Fibroblast of skin of back (primary cell): ENCODE measurements at regions not wholly inside any gene's neighbourhood (a gene's known extent, or its start where the extent isn't known, plus 50 kb on each side); places are given as distances from the start of the nearest gene placed in this dataset.
A peak's percentile ranks its signal among the peaks of the same experiment; 100 is the strongest.

Source experiments
- DNase-seq: peaks from one replicate; pipeline ENCODE4 v3.0.0-alpha.2; 2013

DNA sequence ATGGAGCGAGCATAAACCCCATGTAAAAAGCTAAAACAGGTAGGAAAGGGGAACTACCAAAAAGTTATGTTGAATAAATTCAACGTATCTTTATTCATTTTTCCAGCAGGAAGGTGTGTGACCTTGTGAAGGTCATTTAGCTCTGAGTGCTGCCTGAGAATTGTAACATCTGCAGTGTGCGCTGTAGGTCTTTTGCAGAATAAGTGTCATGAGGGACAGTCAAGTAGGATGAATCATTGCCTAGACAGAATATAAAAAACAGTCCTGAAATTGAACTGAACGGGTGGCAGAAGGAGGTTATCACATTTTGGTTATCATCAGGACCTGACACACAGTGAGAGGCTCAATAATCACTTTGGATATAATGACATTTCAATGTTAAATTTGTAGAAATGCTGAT, 334.8 kb upstream of the NOVA1 start:
- no peak for DNase-seq

DNA sequence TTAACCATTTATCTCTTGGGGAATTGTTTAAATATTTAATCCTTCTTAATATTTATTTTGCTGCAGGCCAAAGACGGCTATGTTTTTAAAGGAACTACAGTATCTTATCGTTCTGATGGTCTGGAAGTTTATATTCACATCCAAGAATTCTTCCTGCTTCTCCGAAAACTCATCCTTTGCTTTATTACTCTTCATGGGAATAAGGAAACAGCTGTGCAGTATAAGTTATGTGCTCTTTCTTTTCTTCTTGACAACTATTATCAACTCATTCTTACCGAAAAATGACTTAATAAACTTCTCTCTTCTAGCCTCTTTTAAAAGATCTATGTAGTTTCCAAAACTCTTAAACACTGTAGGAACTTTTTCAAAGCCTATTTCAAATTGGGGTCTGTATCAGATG, 335.6 kb upstream of the NOVA1 start:
- no peak for DNase-seq

DNA sequence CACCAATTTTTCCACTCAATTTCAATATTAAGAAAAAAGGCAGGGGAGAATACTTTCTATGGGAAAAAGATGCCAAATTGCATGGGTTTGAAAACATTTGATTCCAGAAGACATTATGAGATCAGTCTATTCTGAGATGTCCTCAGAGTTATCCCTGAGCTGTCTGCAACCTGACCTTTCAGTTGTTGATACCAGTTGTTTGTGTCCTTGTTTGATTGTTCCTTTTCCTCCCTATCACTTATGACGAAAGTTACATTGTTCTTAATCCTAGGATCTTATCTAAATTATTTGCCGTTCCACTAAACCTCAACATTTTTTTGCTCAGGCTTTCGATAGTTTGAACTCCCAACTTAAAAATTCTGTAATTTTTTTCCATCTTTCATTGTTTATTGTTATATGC, 336.3 kb upstream of the NOVA1 start:
- DNase-seq = no peak

DNA sequence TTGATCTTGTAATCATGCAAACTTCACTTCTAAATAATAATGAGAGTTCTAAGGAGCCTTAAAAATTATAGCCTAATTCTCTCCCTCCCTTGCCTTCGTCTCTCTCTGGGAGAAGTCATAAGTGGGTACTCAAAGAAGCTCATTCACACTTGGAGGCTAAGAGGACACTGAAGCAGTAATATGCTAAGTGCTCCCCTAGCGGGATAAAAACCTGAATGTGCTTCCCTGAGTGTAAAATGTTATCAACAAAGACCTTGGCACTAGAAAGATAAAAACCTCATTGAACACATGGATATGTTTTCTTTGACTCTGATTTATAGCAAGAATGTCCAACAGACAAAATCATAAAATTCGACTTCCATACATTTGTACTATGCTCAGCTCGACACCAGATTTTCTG, 337.9 kb upstream of the NOVA1 start:
- DNase-seq = no peak

DNA sequence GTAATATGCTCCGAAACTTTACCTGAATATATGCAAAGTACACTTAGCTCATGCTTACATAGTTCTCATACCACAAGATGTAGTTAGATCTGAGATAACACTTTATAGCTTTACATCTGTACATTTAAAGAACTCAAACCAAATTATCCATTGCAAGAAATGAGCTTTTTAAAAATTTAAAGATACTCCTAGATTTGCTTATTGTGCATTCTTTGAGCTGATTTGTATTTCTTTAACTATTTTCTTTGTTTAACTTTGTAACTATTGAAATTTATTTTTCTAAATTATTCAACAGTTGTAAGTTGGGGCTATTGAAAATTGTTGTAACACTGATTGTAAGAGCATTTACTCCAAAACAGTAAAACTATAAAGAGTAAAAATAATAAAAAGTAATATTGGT, 340.2 kb upstream of the NOVA1 start:
- DNase-seq = no peak

DNA sequence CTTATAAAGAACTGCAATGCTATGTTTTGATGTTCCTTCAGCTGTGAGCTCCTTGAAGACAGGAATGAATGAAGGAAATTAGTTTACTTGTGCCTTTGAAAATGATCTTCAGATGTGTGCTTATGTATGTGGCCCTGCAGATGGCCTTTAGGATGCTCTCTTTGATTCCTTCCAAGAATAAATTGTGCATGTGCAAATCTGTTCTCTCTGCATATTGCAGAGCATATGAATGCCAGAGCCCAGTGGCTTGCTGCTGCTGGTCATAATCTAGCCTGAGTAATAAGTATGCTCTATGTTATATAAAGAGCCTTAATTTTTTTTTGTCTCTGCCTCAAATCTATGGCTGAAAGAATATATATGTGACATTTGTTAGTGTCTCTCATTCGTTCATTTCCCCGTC, 341.9 kb upstream of the NOVA1 start:
- no peak for DNase-seq

DNA sequence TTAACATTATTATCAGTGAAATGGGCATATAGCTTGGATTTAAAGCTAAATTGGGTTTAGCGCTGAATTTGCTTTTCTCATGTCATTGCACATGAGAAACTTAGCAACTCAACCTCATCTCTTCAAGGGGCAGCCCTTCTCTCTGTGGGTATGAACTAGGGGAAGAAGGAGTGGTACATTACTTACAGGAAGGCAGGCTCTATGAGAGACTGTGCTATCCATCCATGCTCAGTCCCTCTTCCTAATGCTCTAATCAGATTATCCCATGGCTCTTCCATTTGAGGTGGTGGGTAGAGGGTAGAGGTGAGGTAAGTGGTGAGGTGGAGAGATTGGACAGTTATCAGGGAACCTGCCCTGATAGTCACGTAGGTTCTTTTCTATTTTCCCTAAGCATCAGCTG, 343.7 kb upstream of the NOVA1 start:
- DNase-seq = no peak

DNA sequence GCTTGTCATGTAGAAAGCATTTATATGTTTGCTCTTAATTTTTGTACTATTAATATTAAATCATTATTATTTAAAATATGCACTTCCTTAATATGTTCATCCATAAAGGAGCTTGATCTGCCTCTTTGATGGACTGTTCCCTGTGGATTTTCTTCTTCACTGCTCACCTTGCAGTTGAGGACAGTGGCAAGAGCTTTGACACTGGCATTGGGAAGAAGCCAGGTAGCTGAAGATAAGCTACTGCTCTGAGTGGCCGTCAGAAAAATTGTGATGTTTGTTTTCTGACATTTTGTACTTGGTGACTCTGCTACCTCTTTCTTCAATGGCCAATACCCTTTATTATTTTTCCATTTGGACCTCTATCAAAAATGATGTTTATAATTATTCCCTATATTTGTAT, 349.4 kb upstream of the NOVA1 start:
- DNase-seq = no peak

DNA sequence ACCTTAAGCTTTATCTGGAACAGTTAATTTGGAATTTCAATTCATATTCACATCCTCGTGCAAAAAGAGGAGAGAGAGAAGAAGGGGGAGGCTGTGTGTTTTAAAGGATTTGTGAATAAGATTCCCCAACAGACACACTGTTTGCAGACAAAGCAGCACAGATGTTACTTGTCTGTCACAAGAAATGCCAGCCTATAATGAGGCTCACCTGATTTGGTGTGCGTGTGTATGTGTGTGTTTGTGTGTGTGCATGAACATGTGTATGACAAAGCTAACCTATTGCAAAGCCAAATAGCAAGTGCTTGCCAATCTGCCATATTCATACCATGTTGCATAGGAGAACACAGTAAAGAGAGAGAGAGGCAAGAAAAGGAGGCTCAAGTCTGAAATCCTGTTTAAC, 361.6 kb upstream of the NOVA1 start:
- DNase-seq = no peak

DNA sequence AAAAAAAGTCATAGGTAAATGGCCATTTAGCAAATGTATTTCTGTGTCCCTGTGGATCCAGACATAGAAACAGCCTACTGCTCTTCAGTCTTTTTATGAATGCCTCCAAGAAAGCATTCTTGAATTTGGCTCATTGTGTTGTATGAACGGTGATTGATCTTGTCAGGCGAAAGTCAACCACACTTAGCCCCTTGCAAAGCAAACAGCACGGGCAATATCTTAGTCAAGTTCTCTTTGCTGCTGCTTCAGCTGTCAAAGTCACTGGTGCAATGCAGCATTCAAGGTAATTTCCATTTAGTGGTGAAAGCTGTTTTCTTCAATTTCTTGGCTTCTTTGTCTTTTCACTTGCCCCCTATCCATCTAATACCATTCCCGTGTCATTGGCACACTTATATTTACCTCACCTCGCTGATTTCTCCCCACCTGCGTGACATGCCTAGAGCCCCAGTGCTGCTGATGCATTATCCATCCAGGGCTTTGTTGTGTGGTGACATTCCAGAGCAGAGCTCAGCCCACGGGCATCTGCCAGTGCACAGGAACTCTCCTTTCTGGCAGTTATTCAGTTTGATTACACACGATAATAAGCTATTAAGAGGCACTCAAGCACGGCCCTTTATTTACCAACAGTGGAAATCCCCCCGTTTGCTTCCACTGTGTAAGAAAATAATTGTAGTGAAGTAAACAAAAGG, 362.3 kb upstream of the NOVA1 start:
- no peak for DNase-seq

DNA sequence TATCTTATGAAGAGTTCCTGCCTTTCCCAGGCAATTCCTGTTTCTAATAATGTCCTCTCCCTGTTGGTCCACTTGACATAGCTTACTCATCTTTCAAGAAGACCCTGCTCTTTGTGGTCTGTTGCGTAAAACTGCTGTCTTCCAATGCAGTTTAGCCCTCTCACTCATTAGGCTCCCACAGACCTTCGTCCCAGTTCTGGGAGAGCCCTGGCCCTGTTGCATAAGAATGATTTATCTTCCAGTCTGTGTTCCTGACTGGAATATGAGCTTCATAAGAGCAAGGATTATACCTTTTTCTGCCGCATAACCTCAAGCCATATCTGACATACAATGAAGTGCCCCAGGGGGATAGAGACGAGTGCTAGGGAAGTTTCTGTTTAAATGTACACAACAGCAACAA, 365.9 kb upstream of the NOVA1 start:
- DNase-seq = no peak

DNA sequence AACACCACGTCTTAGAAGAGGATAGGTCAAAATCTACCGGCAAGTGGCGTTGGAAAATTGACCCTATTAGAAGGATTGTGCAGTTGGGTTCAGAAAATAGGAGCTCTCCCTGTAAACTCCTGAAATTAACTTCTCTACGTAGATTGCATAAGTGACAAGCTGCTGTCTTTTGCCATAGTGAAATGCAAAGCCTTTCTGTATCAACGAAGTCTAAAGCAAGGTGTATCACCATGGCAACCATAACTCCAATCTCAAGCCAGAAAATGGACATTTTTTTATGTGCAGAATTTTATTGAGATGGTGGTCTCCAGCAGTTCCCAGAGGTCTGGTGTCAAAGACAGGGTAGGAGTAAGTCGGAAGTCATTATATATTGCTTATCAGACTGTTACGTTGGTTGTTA, 367.7 kb upstream of the NOVA1 start:
- DNase-seq = no peak

DNA sequence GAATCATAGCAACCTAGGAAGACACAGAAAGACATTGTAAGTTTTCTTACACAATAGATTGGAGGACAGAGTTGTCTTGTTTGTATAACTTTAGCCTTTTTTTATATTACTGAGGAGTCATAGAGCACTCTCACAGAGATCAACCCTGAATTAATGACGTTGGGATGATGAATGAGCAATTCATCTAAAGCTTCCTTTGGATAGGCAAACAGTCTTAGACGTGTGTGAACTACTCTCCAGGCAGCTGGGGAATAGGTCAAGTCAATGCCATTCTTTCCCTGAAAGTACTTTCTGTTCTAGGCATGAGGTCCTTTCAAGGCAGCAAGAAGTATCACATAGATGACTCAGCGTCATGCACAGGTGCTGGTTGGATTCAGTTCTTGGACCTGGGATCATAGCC, 369.1 kb upstream of the NOVA1 start:
- DNase-seq = no peak

DNA sequence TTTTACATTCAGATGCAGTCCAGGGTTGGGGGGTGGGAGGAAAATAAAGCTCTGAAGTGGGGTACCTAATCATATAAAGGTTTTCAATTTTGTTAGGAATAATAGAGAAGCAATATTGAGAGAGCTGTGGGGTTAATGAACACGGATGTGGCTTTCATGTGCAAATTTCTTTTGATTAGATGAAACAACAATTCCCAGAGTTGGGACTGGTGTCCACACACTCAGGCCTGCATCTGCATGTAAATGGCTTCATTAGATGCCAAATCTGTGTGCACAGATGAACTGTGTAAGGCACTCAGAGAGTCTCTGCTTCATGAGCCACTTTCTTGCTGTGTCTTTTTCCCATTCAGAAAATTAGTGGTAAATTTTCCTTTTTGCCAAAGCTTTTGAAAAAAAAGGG, 377.1 kb upstream of the NOVA1 start:
- DNase-seq = no peak

DNA sequence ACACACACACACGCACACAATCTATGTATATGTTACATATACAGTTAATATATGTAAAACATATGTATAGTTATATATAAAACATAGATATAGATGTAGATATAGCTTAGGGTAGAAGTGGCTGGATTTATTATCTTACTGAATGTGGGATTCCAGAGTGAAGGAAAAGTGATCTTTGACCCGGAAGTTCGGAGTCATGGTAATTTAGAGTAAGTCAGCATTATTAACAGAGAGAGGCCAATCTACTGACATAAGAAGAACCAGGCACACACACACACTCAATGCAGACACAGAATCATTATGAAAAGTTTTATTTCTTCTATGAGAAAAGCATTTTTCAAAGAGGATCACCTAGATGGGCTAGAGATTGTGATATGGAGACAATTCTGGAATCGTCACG, 384.2 kb upstream of the NOVA1 start:
- no peak for DNase-seq

DNA sequence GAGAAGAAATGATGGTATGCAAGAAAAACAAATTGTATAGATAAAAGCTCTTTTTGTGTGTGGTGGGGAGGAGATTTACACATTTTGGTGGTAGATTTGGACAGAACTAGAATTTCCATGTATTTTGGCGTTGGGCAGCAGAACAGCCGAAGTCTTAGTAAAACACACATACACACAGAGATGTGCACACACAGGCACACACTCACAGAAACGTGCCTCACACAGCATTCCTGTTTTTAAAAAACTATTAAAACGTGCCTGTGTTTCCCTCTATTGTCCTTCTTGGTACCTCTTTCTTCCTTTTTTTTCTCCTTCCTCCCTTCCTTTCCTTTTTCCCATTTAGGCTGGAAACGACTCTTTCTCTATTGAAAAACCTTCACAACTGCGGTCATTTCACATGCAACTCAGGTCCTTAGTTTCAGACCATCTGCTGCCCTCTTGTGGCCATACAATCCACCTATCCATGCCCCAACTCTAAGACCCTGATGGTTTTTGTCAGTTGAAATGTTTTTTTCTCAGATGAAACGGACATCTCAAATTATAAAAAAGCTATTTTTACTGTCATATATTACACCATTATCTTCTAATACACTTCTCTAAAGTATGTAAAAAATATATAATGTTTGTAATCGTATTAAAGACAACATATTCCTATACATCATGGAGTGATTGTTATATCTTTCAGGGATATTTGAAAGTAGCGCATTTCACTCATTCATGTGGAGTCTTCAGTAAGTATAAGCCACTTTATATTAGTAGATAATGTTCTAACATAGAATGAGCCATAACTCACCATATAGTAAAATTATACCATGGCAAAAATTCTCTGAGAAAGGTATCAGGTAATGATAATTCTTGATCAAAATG, 386.7 kb upstream of the NOVA1 start:
- DNase-seq = peak; percentile 58

DNA sequence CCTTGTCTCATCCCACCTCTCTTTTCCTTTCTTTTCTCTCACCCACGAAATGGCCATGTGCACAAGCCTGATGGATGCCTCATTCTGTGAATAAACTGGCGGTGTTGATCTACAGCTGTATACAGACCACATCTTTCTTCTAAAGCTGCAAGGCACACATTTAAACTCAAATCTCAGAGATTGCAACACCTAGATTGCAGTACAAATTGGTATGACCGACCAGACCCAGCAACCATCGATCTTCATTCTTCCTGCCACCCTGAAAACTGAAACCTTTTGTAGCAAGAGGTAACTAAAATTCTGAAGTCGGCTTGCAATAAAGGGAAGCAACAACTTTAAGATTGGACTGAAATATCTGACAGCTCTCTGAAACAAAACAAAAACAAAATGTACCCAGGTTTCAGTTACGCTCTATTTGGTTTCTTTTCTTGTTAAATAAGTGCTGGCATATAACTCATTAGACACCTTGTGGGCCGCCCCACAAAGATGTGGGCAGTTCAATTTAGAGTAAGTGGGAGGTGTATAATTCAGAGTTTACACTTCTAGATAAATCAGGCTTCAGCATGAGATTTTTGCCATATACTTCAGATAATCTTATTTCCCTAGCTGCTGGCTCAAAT, 390.0 kb upstream of the NOVA1 start:
- no peak for DNase-seq

DNA sequence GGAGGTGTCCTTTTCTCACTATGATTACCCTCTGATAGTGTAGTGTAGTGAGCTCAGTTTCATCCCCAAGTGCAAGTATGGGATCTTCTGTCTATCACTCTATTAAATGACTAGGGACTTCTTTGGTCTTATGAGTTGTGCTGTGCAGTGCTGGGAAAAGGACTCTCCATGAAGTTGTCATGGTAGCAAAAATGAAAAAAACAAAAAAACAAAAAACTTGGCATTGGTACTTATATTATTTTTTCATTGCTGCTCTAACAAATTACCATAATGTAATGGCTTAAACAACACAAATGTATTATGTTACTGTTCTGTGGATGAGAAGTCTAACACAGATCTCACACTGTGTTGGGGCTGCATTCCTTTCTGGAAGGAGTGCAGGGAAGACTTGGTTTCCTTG, 393.1 kb upstream of the NOVA1 start:
- no peak for DNase-seq

DNA sequence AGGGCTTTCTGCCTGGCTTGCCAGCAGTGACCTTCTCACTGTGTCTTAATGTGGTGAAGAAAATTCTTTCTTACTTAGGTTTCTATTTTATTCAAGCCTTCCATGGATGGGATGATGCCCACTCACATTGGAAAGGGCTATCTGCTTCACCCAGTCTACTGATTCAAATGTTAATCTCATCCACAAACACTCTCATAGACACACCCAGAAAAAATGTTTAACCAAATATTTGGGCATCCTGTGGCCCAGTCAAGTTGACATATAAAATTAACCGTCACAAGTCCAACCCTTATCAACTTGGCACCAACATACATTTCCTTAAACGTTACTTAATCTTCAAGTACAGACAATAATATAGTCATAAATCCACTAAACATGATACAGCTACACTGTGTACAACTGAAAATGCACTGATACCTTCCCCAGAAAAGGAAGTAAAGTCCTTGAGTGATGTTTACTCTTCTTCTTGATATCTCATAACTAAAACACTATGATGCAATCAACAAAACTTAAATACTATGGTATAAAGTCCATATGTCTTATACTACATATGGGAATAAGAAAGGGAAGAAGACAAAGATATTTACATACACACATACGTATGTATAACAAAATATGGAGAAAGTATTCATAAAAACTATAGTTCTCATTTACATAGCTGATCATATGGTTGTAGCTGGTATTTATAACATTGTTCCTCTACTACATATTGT, 394.7 kb upstream of the NOVA1 start:
- DNase-seq = no peak

DNA sequence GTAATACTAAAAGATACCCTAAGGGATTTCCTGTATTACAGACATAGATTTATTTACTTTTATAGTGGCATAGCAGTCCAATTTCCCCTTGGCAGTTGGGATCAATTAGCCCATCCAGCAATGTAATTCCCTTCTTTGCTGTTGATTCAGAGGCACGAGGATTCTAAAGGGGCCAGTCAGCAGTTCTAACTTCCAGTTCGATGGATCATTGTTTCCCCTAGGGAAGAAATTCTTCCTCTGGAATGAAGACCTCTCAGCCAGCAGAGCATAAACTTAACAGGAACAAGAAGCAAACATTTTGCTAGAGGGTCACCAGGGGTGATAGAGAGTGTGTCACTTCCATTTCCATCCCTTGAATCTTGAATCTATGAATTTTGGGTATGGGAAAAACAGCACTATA, 395.7 kb upstream of the NOVA1 start:
- DNase-seq = peak; percentile 54

DNA sequence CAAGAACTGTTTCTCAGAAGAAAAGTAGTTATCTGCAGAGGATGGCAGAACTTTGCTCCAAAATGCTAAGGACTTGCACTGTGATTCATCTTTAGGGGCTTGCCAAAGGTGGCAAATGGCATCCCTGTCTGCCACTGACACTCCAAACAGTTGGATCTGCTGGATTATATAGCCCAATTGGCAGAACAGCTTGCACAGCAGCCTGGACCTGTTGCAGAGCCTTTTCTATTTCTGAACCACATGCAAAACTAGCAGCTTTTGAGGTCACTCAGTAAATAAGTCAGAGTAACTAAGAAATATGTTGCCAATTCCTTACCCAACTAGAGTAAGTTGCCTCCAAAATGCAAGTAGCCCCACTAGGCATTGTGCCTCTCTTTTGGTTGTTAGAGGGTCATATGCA, 397.5 kb upstream of the NOVA1 start:
- no peak for DNase-seq

DNA sequence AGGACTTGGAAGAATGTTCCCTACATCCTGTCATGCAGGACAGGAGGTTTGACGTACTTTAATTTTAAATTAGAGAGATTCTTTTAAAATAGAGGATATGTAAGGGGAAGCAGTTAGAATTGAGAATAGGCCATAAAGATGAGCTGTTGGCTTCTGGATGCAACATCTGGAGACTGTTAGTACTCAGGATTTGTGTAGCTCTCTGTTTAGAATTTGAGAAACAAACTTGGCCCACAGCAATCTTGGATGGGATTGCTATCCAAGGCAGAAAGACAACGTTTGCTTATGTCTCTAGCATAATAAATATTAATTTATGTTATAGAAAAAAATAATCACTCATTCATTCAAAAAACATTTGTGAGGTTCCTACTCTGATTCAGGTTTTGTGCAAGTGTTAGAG, 398.4 kb upstream of the NOVA1 start:
- DNase-seq = no peak

DNA sequence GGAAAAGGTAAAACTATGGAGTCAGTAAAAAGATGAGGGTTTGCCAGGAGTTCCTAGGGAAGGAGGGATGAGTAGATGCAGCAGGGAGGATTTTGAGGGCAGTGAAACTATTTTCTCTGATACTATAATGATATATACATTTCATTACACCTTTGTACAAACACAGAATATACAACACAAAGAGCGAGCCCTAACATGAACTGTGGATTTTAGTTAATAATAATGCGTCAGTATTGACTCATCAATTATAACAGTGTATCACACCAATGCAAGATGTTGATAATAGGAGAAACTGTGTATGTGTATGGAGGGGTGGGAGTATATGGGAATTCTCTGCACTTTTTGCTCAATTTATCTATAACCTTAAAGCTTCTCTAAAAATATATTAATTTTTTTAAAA, 404.3 kb upstream of the NOVA1 start:
- no peak for DNase-seq
